ENCODE measurements at regions not wholly inside any gene's neighbourhood (a gene's known extent, or its start where the extent isn't known, plus 50 kb on each side); places are given as distances from the start of the nearest gene placed in this dataset.

GRCh38 chr13:89541091-89542030, 1806.1 kb upstream of the MIR17HG start:
- H3K4me3 ChIP-seq (ENCODE audit: low read depth, low read length): no peak overlapping the region
- no peaks in the 10 kb centered on the region for H3K27me3 ChIP-seq (ENCODE audit: control insufficient read depth, insufficient read depth, low read length)
- H3K9ac ChIP-seq (ENCODE audit: low read depth, low read length): no peak overlapping the region
- no peaks in the 10 kb centered on the region for H3K9me3 ChIP-seq (ENCODE audit: control insufficient read depth, insufficient read depth, low read length)
- no peaks in the 10 kb centered on the region for H3K4me1 ChIP-seq (ENCODE audit: control insufficient read depth, insufficient read depth, low read length)
- no peaks in the 10 kb centered on the region for H3K36me3 ChIP-seq (ENCODE audit: control insufficient read depth, insufficient read depth, low read length)

DNA sequence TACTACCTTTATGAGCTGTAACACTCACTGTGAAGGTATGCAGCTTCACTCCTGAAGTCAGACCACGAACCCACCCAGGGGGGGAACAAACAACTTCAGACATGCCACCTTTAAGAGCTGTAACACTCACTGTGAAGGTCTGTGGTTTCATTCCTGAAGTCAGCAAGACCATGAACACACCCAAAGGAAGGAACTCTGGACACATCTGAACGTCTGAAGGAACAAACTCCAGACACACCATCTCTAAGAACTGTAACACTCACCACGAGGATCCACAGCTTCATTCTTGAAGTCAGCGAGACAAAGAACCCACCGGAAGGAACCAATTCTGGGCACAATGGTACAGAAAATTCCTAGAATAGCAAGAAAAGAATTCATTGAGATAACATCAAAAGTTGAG, 1796.5 kb upstream of the MIR17HG start:
- Histone ChIP-seq H3K27me3 (ENCODE audit: control insufficient read depth, insufficient read depth, low read length) (no peaks in the 10 kb centered on the region), H3K4me1 (ENCODE audit: control insufficient read depth, insufficient read depth, low read length) (no peaks in the 10 kb centered on the region), H3K4me3 (ENCODE audit: low read depth, low read length) (no peak overlapping the region), H3K36me3 (ENCODE audit: control insufficient read depth, insufficient read depth, low read length) (no peaks in the 10 kb centered on the region), H3K9ac (ENCODE audit: low read depth, low read length) (no peak overlapping the region), H3K9me3 (ENCODE audit: control insufficient read depth, insufficient read depth, low read length) (no peaks in the 10 kb centered on the region)

GRCh38 chr13:89554801-89555200, 1792.7 kb upstream of the MIR17HG start:
- H3K4me3 ChIP-seq (ENCODE audit: low read depth, low read length): no peak overlapping the region
- no peaks in the 10 kb centered on the region for H3K36me3 ChIP-seq (ENCODE audit: control insufficient read depth, insufficient read depth, low read length)
- no peaks in the 10 kb centered on the region for H3K9me3 ChIP-seq (ENCODE audit: control insufficient read depth, insufficient read depth, low read length)
- H3K9ac ChIP-seq (ENCODE audit: low read depth, low read length): no peak overlapping the region
- H3K27me3 ChIP-seq (ENCODE audit: control insufficient read depth, insufficient read depth, low read length): no peaks in the 10 kb centered on the region
- no peaks in the 10 kb centered on the region for H3K4me1 ChIP-seq (ENCODE audit: control insufficient read depth, insufficient read depth, low read length)

GRCh38 chr13:89565476-89566100, 1781.9 kb upstream of the MIR17HG start:
- H3K36me3 ChIP-seq (ENCODE audit: control insufficient read depth, insufficient read depth, low read length): no peaks in the 10 kb centered on the region
- H3K4me1 ChIP-seq (ENCODE audit: control insufficient read depth, insufficient read depth, low read length): no peaks in the 10 kb centered on the region
- H3K27me3 ChIP-seq (ENCODE audit: control insufficient read depth, insufficient read depth, low read length): no peaks in the 10 kb centered on the region
- H3K4me3 ChIP-seq (ENCODE audit: low read depth, low read length): no peak overlapping the region
- no peaks in the 10 kb centered on the region for H3K9me3 ChIP-seq (ENCODE audit: control insufficient read depth, insufficient read depth, low read length)
- no peak overlapping the region for H3K9ac ChIP-seq (ENCODE audit: low read depth, low read length)

DNA sequence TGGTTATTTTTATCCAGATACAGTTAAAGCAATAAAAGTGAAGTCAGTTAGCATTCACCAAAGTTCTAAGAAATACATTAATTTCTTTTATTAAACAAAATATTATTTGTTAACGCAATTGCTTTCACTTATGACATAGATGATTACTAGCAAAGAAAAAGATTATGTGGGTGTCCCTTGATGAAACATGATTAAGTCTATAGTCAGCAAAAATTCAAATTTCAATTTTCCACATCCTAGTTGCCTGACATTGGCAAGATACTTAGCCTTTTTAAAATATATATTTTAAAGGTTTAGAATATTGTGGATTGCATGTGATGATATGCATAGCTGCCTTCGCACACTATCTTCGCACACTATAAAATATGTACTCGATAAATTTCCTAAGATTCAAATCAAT, 1780.5 kb upstream of the MIR17HG start:
- Histone ChIP-seq H3K4me3 (ENCODE audit: low read depth, low read length) (no peak overlapping the region), H3K4me1 (ENCODE audit: control insufficient read depth, insufficient read depth, low read length) (no peaks in the 10 kb centered on the region), H3K27me3 (ENCODE audit: control insufficient read depth, insufficient read depth, low read length) (no peaks in the 10 kb centered on the region), H3K9me3 (ENCODE audit: control insufficient read depth, insufficient read depth, low read length) (no peaks in the 10 kb centered on the region), H3K9ac (ENCODE audit: low read depth, low read length) (no peak overlapping the region), H3K36me3 (ENCODE audit: control insufficient read depth, insufficient read depth, low read length) (no peaks in the 10 kb centered on the region)

DNA sequence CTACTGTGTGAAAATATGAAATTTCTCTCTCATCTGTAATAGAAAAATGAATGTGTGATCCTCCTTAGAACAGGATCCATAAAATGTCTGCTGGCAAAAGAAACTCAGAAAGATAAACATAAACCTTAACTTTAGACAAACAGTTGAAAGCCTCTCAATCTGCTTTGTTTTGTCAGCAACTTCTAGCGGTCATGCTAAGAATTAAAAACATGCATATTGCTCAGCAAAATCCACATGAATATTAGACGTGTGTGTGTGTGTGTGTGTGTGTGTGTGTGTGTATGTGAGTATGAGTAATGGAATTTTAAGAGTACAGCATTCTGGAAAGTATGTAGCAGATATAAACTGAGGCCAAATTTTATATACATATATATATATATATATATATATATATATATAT, 1779.2 kb upstream of the MIR17HG start:
- no peak overlapping the region for H3K9ac ChIP-seq (ENCODE audit: low read depth, low read length)
- H3K9me3 ChIP-seq (ENCODE audit: control insufficient read depth, insufficient read depth, low read length): no peaks in the 10 kb centered on the region

GRCh38 chr13:89568746-89569145, 1778.7 kb upstream of the MIR17HG start:
- H3K9me3 ChIP-seq (ENCODE audit: control insufficient read depth, insufficient read depth, low read length): no peaks in the 10 kb centered on the region
- no peaks in the 10 kb centered on the region for H3K36me3 ChIP-seq (ENCODE audit: control insufficient read depth, insufficient read depth, low read length)
- H3K27me3 ChIP-seq (ENCODE audit: control insufficient read depth, insufficient read depth, low read length): no peaks in the 10 kb centered on the region
- H3K4me1 ChIP-seq (ENCODE audit: control insufficient read depth, insufficient read depth, low read length): no peaks in the 10 kb centered on the region
- no peak overlapping the region for H3K4me3 ChIP-seq (ENCODE audit: low read depth, low read length)
- no peak overlapping the region for H3K9ac ChIP-seq (ENCODE audit: low read depth, low read length)

More for the DNA sequence above, 1779.2 kb upstream of the MIR17HG start:
- H3K4me1 ChIP-seq (ENCODE audit: control insufficient read depth, insufficient read depth, low read length): no peaks in the 10 kb centered on the region
- no peak overlapping the region for H3K4me3 ChIP-seq (ENCODE audit: low read depth, low read length)
- H3K36me3 ChIP-seq (ENCODE audit: control insufficient read depth, insufficient read depth, low read length): no peaks in the 10 kb centered on the region
- H3K27me3 ChIP-seq (ENCODE audit: control insufficient read depth, insufficient read depth, low read length): no peaks in the 10 kb centered on the region

GRCh38 chr13:89571676-89572075, 1775.8 kb upstream of the MIR17HG start:
- no peaks in the 10 kb centered on the region for H3K27me3 ChIP-seq (ENCODE audit: control insufficient read depth, insufficient read depth, low read length)
- H3K4me3 ChIP-seq (ENCODE audit: low read depth, low read length): no peak overlapping the region
- H3K36me3 ChIP-seq (ENCODE audit: control insufficient read depth, insufficient read depth, low read length): no peaks in the 10 kb centered on the region
- H3K9ac ChIP-seq (ENCODE audit: low read depth, low read length): no peak overlapping the region
- no peaks in the 10 kb centered on the region for H3K4me1 ChIP-seq (ENCODE audit: control insufficient read depth, insufficient read depth, low read length)
- no peaks in the 10 kb centered on the region for H3K9me3 ChIP-seq (ENCODE audit: control insufficient read depth, insufficient read depth, low read length)

DNA sequence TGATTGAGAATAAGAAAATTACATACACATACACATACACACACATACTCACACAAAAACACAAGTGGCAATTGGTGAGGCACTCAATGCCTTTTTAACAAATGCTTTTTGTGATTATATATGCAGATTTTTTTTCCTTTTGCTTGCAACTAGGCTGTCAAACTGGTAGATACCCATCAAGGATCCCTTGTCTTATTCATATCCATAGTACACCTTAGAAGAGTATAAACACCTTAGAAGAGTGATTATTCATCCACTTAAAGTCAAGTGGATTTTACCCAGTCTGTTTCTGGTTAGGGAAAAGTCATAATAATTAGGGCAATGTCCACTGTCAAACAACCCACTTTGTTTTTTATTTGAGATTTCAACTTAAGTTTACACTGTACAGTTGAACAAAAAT, 1773.4 kb upstream of the MIR17HG start:
- no peaks in the 10 kb centered on the region for H3K27me3 ChIP-seq (ENCODE audit: control insufficient read depth, insufficient read depth, low read length)
- H3K4me1 ChIP-seq (ENCODE audit: control insufficient read depth, insufficient read depth, low read length): no peaks in the 10 kb centered on the region
- no peaks in the 10 kb centered on the region for H3K9me3 ChIP-seq (ENCODE audit: control insufficient read depth, insufficient read depth, low read length)
- H3K36me3 ChIP-seq (ENCODE audit: control insufficient read depth, insufficient read depth, low read length): no peaks in the 10 kb centered on the region
- H3K9ac ChIP-seq (ENCODE audit: low read depth, low read length): no peak overlapping the region
- H3K4me3 ChIP-seq (ENCODE audit: low read depth, low read length): no peak overlapping the region

DNA sequence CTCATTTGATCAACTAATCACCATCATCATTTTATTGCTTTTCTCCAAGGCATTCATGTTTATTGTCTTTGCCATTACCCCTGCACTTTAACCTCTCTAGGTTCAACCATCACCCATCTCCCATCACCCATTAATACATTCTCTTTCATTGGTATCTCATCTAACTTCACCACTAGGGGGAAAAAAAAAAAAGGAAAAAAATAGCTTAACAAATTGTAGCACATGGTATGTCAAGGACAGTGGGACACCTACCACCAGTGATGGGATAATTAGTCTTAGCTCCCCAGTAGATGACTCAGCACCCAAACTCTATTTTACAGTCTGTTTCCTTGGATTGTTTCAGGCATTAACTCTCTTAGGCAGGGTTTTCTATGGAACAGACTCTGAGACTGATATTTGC, 1770.2 kb upstream of the MIR17HG start:
- H3K9me3 ChIP-seq (ENCODE audit: control insufficient read depth, insufficient read depth, low read length): no peaks in the 10 kb centered on the region
- no peaks in the 10 kb centered on the region for H3K36me3 ChIP-seq (ENCODE audit: control insufficient read depth, insufficient read depth, low read length)
- no peak overlapping the region for H3K4me3 ChIP-seq (ENCODE audit: low read depth, low read length)
- no peak overlapping the region for H3K9ac ChIP-seq (ENCODE audit: low read depth, low read length)
- H3K4me1 ChIP-seq (ENCODE audit: control insufficient read depth, insufficient read depth, low read length): no peaks in the 10 kb centered on the region
- H3K27me3 ChIP-seq (ENCODE audit: control insufficient read depth, insufficient read depth, low read length): no peaks in the 10 kb centered on the region

- no peak overlapping the region for H3K9ac ChIP-seq (ENCODE audit: low read depth, low read length)
- no peak overlapping the region for H3K4me3 ChIP-seq (ENCODE audit: low read depth, low read length)
- H3K4me1 ChIP-seq (ENCODE audit: control insufficient read depth, insufficient read depth, low read length): peaks cover 5% of the 10 kb centered on the region
- no peaks in the 10 kb centered on the region for H3K9me3 ChIP-seq (ENCODE audit: control insufficient read depth, insufficient read depth, low read length)
- no peaks in the 10 kb centered on the region for H3K36me3 ChIP-seq (ENCODE audit: control insufficient read depth, insufficient read depth, low read length)
- no peaks in the 10 kb centered on the region for H3K27me3 ChIP-seq (ENCODE audit: control insufficient read depth, insufficient read depth, low read length)
These were observed 1763.3 kb upstream of the MIR17HG start for GRCh38 chr13:89584058-89584620.

DNA sequence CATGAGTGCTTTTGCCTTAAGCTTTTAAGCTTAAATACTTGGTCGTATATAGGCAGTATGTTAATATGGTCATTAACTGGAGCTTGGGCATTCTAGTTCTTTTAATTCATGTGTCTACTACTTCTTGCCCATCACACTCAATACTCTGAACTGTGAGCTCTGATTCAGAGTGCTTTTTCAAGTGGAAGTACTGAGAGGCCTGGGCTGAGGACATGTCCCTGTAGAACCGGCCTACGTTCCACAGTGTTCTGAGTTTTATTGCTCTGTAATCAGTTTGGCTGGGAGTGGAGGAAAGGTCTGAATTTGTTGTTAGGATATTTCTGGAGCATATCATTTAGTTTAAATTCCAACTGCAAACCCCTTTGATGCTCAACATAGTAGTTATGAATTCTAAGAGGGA, 1744.8 kb upstream of the MIR17HG start:
- Histone ChIP-seq H3K4me3 (ENCODE audit: low read depth, low read length) (no peak overlapping the region), H3K36me3 (ENCODE audit: control insufficient read depth, insufficient read depth, low read length) (no peaks in the 10 kb centered on the region), H3K27me3 (ENCODE audit: control insufficient read depth, insufficient read depth, low read length) (no peaks in the 10 kb centered on the region), H3K9me3 (ENCODE audit: control insufficient read depth, insufficient read depth, low read length) (no peaks in the 10 kb centered on the region), H3K4me1 (ENCODE audit: control insufficient read depth, insufficient read depth, low read length) (no peaks in the 10 kb centered on the region), H3K9ac (ENCODE audit: low read depth, low read length) (no peak overlapping the region)
